ENCODE measurements at regions not wholly inside any gene's neighbourhood (a gene's known extent, or its start where the extent isn't known, plus 50 kb on each side); places are given as distances from the start of the nearest gene placed in this dataset.
"Not testable (repeated sequence)": the region's sequence is repeated elsewhere in the genome, so short reads cannot be mapped to it uniquely, and the experiment has no call there.

GRCh38 chr10:6863381-6863780 lies 283.3 kb upstream of the PRKCQ start:
- no peak for DNase-seq

- no peak for DNase-seq
These were observed 270.4 kb upstream of the PRKCQ start for GRCh38 chr10:6850452-6850851.

GRCh38 chr10:6847561-6847960 lies 267.5 kb upstream of the PRKCQ start:
- no peak for DNase-seq

- DNase-seq, result no peak
These were observed 264.0 kb upstream of the PRKCQ start for GRCh38 chr10:6843894-6844650.

- DNase-seq, result no peak
These were observed 263.4 kb upstream of the PRKCQ start for GRCh38 chr10:6843481-6843881.

GRCh38 chr10:6842722-6843121 lies 262.6 kb upstream of the PRKCQ start:
- DNase-seq, result no peak

GRCh38 chr10:6841761-6842160 lies 261.7 kb upstream of the PRKCQ start:
- no peak for DNase-seq

GRCh38 chr10:6840766-6841165 lies 260.7 kb upstream of the PRKCQ start:
- no peak for DNase-seq

GRCh38 chr10:6840201-6840691 lies 260.2 kb upstream of the PRKCQ start:
- no peak for DNase-seq

- no peak for DNase-seq
These were observed 258.0 kb upstream of the PRKCQ start for GRCh38 chr10:6838118-6838517.

- no peak for DNase-seq
These were observed 253.5 kb upstream of the PRKCQ start for GRCh38 chr10:6833458-6834011.

- not testable (repeated sequence) for DNase-seq
These were observed 250.9 kb upstream of the PRKCQ start for GRCh38 chr10:6830981-6831380.

GRCh38 chr10:6824793-6825192 lies 244.7 kb upstream of the PRKCQ start:
- not testable (repeated sequence) for DNase-seq

- DNase-seq, result no peak
These were observed 243.7 kb upstream of the PRKCQ start for GRCh38 chr10:6823770-6824169.

- no peak for DNase-seq
These were observed 239.2 kb upstream of the PRKCQ start for GRCh38 chr10:6819301-6819700.

- DNase-seq, result no peak
These were observed 237.7 kb upstream of the PRKCQ start for GRCh38 chr10:6817770-6818169.

- DNase-seq, result no peak
These were observed 235.3 kb upstream of the PRKCQ start for GRCh38 chr10:6815346-6815745.

GRCh38 chr10:6813856-6814255 lies 233.8 kb upstream of the PRKCQ start:
- no peak for DNase-seq

- DNase-seq, result no peak
These were observed 233.2 kb upstream of the PRKCQ start for GRCh38 chr10:6813306-6813705.

- no peak for DNase-seq
These were observed 231.1 kb upstream of the PRKCQ start for GRCh38 chr10:6811153-6811552.

GRCh38 chr10:6803427-6803783 lies 223.3 kb upstream of the PRKCQ start:
- no peak for DNase-seq

GRCh38 chr10:6802759-6803426 lies 222.8 kb upstream of the PRKCQ start:
- DNase-seq, result no peak

- no peak for DNase-seq
These were observed 216.2 kb upstream of the PRKCQ start for GRCh38 chr10:6796231-6796630.

- no peak for DNase-seq
These were observed 215.5 kb upstream of the PRKCQ start for GRCh38 chr10:6795541-6795940.

Data from CD4-positive, alpha-beta T cell treated with Interleukin-6 for 4 hours (primary cell).